Embryonic facial prominence (tissue), 1 donor: ENCODE measurements at regions not wholly inside any gene's neighbourhood (a gene's known extent, or its start where the extent isn't known, plus 50 kb on each side); places are given as distances from the start of the nearest gene placed in this dataset.
"Not testable (repeated sequence)": the region's sequence is repeated elsewhere in the genome, so short reads cannot be mapped to it uniquely, and the experiment has no call there.

ENCODE experiments used
- DNase-seq: peaks from one replicate; pipeline ENCODE4 v3.0.0-alpha.2; 2016; ENCODE audit errors: extremely low spot score

DNA sequence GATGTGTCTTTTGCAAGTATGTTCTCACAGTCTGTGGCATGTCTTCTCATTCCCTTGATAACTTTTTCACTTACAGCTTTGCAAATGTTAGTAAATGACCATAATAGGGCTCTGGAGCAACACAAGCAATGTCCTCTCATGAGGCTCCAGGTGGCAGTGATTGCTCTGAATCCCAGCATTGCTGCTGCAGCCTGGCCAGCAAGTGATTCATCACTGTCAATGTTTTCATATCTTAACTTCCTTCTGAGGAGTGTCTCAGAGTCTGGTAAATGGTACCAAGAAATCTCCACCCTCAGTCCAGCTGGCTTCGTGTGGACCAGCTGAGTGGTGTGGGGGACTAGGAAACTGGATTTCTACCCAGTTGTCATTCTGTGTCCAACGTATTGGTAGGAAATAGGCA lies 139.6 kb downstream of the MYLK4 start:
- DNase-seq: no peak

DNA sequence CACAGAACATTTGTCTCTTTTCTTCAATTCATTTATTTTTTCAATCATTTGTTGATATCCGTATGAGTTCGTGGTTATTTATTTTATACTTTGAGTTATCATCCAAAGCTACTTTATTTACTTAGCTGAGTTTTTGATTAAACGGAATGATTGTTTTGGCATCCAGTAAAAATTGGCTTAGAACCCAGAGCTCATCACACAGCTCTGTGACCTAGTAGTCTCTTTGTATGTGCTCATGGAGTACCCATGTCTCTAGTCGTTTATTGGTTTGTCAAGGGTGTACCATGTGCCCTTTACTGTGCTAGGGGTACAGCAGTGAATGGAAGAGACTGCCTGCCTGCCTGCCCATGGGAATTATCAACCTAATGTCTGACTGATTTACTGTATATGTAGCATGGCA lies 142.2 kb downstream of the MYLK4 start:
- no peak for DNase-seq

DNA sequence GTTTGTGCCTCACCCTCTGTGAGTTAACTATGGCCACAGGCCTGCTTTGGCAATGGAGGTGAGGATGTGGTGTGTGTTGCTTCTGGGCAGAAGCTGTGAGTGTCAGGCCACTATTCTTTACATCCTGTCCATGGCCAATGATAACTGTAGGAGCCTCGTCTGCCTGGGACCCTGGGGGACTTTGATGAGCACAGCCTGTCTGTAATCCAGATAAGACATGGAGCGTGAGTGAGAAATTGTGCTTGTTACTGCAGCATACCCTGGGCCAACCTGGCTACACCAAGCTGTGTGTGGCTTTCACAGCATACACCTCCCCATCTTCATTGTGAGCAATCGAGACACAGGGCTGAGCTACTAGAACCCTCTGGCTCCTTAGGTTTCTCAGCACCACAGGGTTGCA lies 150.4 kb downstream of the MYLK4 start:
- DNase-seq: no peak

DNA sequence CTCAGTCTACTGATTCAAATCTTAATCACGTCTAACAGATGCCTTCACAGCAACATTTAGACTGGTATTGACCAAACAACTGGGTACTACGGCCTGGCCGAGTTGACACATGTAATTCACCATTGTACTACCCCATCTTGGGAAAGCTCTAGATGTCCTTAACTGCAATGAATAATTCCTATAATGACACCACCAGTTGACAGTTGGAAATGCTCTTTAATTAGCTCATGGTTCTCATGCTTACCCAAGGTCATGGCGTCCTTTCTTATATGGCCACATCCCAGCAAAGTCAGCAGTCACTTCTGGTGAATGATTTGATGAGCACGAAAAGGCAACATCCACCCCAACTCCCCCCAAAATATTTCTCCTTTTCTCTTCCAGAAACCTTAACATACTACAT lies 150.9 kb downstream of the MYLK4 start:
- DNase-seq: no peak

DNA sequence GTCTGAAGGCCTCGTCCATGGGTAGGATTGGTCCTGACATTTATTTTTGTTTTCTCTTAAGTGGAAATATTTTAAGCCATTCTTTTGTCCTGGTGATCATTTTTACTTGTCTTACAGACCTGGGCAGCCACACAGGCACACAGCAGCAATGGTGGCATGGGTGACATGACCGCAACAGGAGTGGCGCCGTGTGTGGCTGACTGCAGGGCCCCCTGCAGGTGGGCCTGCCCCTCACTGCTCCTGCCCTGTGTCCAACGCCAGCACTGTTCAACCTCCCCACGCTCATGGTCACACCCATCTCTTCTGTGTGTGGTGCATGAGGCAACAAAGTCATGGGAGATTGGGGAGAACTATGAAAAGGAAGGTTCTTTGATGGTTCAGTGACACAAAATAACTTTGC lies 151.9 kb downstream of the MYLK4 start:
- no peak for DNase-seq

DNA sequence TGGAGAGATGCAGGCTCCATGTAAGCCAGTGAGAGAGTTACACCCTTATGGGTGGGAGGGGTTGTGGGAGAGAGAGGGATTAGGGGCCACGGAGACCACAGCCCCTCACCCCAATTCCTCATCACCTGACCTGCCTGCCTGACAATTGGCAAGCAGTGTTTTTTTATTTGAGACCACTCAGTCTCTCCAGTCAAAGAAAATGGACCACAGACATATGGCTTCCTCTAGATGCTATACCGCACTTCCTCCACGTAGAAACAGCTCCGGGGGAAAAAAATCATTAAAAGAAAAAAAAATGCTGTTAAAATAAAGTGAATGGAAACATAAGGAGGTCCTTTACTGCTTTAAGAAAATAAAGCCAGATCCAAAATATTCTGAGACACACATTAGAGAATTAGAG lies 152.7 kb downstream of the MYLK4 start:
- no peak for DNase-seq

DNA sequence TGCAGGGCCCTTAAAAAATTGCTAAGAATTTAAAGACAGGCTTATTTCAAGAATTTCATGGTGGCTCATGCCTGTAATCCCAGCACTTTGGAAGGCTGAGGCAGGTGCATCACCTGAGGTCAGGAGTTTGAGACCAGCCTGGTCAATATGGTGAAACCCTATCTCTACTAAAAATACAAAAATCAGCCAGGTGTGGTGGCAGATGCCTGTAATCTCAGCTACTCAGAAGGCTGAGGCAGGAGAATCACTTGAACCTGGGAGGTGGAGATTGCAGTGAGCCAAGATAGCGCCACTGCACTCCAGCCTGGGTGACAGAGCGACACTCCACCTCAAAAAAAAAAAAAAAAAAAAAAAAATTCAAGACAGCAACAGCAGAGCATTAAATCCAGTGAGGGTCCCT lies 153.3 kb downstream of the MYLK4 start:
- not testable (repeated sequence) for DNase-seq

DNA sequence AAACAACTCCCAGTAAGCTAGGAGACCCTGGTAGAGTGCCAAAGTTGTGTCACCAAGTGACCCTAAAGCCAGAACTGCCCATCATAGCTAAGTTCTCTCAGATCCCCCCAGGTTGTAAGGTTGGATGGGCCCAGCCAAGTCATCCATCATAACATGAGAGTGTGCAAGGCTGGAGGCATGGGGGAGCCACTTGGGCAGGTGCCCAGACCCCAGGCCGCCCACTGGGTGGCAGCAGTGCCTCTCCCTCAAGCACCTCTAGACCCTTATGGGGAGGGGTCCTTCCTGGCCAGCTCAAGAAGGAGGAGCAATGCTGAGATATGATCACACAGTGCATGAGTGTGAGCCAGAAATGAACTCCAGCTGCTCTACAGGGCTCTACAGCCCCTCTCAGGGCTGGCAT lies 154.5 kb downstream of the MYLK4 start:
- no peak for DNase-seq

DNA sequence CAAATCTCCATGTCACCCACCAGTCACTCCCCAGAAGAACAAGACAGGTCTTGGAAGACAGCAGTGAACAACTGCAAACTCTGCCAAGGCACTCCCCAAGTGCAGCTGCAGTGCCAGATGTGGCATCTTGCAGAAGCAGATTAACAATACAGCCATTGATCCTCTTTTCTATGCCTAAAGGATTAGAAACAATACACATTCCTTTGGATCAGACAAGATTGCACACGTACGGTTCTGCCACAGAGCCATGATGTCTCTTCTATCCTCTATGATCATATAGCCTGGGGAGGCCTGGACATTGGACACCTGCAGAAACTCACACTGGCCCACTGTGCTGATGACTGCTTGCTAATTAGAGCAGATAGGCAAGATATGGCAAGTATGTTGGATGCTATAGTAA lies 155.9 kb downstream of the MYLK4 start:
- no peak for DNase-seq

DNA sequence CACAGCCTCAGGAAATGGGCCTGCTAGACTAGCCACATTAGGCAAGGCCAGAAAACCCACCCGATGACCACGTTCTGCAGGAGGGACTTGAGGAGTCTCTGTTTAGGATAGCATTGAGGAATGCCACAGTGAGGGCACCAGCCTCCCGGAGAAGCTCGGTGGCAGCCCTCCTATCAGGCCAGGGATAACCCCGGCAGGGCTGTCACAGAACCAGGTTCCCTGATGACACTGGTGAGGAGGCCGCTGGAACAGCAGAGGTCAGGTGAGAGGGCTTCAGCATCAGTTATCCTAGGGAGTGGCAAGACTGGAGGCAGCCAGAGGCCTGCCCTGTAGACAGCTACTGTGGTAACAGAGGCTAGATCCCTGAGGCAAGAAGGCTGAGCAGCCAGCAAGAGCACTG lies 157.6 kb downstream of the MYLK4 start:
- no peak for DNase-seq

DNA sequence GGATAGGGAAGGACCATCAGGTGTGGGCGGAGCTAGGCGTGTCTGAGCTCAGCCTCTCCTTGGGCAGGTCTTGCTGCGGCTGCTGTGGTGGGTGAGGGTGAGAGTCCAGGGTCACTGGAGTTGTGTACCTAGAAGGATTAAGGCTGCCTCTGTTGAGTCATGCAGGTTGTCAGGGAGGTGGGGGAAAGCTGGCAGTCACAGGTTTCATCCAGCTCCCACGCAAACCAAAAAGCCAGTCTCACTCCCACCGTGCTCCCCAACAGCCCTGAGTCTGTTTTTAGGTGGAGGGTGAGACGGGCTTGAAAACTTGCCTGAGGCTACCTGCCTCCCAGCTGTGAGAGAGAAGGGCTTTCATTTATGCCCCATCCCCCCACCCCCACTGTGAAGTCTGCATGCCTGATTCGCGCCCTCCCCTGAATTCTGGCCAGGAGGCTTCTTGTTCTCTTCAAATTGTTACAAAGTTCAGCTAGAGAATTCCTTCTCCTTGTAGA lies 161.5 kb downstream of the MYLK4 start:
- DNase-seq: no peak

DNA sequence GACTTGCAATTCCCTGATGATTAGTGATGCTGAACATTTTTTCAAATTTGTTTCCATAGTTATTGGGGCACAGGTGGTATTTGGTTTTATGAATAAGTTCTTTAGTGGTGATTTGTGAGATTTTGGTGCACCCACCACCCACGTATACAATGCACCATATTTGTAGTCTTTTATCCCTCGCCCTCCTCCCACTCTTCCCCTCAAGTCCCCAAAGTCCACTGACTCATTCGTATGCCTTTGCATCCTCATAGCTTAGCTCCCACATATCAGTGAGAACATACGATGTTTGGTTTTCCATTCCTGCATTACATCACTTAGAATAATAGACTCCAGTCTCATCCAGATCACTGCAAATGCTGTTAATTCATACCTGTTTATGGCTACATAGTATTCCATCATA lies 167.3 kb downstream of the MYLK4 start:
- no peak for DNase-seq

DNA sequence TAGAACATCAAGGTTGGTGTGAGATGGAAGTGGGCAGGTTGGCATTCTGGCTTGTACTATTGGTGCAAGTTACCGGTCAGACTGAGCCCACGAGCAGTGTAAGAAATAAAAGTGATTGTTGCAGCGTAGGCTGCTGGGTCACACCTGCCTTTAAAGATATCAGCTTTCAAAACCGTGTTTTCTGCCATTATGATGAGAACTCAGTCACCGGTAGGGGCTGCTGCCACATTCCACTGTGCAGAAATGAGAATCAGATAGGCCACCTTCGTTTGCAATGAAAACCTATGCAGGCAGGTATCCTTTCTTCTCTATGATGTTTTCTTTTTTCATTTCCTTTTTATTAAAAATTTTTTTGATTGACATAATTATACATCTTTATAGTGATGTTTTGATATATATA lies 168.5 kb downstream of the MYLK4 start:
- DNase-seq: no peak

DNA sequence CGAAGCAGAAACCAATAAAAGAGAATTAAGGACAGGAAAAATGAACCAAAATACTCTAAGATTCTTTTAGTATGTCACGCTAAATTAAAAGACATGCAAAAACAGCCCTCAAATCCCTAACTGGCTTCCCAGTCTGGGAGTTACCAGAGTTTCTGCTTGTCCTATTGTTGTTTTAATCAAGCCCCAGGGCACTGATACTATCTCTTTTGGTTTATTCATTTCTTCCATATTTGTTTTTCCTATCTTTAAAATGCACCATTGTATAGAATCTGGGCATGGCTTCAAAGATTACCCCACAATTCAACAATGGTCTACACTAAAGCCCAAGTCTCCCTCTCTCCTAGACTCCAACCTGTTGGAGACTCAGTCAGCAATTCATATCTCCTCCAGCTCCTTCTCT lies 169.1 kb downstream of the MYLK4 start:
- no peak for DNase-seq

DNA sequence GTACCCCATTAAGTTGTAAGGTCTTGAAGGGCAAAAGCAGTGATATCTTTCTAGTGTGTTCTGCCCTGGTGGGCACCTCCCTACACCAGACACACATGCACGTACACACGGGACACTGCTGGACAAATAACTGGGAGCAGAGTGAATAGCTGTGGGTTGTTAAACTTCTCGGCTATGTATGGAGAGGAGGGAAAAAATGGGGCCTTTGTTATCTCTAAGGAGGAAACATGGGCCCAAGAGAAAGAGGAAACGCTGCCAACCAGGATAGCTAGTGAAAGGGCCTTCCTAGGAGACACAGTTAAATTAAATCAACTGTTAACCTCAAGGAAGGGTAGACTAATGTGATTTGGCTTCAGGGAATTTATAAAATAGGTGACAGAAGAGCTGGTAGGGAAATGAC lies 169.7 kb downstream of the MYLK4 start:
- DNase-seq: no peak

DNA sequence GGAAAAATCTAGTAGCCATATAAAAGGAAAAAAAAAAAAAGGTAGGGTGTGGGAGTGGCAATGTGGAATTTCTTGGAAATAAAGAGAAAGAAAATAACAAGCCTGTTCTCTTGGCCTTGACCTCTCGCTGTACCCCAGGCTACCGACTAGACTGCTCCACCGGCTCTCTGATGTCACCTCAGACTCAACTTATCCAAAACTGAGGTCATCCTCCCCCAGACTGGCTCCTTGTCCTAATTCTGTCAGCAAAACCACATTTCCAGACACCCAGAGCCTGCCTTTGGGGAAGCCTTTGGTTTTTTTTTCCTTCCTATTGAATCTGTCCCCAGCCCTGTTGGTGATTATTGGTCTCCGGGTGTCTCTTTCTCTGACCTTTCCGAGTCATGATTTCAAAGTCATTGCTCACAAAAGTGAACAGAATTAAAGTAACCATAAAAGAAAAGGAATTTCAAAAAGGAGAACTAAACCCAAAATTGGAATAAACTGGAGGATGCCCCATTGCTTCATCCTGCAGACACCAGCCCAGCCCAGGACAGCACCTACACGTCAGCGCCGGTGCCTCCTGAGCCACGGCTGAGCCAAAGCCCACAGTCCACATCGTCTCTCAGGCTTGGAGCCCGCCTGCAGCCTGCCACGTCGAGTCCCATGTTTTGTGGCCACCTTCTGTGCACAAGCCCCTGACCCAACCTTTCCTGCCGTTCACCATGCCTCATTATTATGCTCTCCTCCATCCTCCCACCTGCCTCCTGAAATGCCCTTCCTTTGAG lies 170.7 kb downstream of the MYLK4 start:
- DNase-seq: no peak

DNA sequence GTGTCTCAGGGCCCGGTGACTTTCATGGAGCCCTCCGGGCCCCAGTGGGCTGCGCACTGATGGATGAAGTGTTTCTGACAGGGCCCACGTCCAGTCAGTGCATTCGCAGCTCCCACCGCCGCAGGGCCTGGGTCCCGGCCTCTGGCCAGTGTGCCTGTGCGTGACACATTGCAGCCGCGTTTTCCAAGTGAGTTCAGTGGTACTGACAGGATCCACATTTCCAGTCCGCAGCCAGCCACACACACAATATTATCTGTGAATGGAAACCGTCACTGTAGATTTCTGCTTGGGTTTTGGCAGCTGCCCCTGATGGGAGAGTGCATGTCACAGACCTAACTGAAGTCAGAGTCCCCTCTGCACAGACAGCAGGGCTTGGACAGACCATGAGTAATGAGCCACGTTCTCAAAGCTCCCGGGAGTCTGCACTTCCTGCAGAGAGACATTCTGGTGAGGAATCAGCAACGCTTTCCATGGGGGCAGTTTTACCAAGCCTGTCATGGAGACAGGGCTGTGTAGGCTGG lies 171.4 kb downstream of the MYLK4 start:
- DNase-seq: no peak

DNA sequence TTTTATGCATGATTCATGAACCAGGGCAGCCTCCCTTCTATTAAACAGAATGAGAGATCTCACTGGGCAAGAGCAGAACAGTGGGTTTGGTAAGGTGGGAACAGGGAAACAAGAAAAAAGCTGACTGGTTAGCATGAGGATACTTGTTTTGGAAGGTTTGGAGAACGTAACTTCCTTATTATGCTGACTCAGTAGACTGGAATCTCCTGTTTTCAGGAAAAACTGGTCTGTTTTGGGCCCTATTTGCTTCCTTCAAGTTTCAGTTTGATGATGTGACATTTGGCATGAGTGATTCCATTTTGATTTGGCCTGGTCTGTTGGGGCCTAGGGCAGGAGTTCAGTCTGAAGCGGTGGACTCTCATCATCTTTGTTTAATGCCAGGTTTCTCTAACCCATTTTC lies 172.0 kb downstream of the MYLK4 start:
- no peak for DNase-seq

DNA sequence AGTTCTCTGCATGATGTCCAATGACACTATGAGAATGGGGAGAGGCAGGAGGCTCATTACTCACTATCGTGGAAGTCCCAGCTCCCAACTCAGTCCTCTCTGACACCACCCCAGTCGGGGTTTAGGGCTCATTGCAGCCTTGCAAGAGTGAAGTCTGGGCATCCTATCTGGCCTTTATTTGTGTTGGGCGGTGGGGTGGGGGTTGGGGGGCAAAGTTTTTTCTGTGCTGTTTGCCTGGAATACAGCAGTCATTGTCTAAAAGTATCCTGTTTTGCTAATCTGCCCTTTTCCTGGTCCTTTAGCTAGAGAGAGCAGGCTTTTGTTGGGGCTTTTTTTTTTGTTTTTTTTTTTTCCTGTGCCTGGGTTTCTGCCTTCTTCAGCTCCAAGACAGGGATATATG lies 174.2 kb downstream of the MYLK4 start:
- no peak for DNase-seq

DNA sequence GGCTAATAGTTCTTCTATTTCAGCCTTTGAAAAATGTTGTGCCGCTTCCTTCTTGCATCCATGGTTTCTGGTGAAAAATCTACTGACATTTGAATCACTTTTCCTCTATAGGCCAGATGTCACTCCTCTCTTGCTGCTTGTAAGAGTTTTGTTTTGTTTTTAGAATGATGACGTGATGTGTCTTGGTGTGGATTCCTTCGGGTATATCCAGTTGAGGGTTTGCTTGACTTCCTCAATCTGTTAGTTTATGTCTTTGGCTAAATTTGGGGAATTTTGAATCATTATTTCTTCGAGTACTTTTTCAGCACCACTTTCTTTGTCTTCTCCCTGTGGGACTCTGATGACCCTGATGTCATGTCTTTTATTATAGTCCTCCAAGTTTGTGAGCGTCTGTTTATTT lies 175.5 kb downstream of the MYLK4 start:
- DNase-seq: no peak

DNA sequence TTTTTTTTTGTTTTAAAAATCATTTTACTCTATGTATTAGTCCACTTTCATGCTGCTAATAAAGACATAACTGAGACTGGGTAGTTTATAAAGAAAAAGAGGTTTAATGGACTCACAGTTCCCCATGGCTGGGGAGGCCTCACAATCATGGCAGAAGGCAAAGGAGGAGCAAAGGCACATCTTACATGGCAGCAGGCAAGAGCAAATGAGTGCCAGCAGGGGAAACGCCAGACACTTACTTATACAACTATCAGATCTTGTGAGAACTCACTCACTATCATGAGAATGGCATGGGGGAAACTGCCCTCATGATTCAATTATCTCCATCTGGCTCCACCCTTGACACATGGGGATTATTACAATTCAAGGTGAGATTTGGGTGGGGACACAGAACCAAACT lies 181.3 kb downstream of the MYLK4 start:
- not testable (repeated sequence) for DNase-seq

DNA sequence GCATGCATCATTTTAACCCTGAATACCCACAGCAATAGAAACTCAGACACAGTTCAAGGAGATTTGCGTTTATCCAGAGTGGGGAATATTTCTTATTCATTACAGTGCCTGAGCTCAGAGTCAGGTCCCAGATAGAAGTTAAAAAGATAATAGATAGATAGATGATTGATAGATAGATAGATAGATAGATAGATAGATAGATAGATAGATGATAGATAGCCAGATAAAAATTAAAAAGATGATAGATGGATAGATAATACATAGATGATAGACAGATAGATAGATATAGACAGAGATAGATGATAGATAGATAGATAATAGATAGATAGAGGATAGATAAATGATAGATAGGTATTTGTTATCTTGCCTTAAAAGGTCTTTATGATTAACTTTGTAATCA lies 184.7 kb downstream of the MYLK4 start:
- DNase-seq: no peak

DNA sequence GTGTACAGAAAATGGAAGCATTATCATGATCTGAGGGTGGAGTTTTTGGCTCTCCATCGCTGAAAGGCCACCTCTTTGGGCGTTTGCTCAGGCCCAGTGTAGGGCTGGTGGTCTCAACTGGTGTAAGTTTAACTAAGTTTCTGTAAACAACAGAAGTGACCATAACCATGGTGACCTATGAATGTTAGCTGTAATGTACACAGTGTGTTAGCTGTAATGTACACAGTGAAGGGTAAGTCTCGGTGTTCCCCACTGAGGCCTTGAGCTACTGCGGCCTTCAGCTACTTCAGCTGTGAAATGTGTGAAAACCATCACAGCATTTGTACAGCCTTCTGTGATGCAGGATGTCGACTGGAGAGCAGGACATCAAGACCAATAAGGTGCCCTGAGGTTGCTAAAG lies 185.2 kb downstream of the MYLK4 start:
- no peak for DNase-seq

DNA sequence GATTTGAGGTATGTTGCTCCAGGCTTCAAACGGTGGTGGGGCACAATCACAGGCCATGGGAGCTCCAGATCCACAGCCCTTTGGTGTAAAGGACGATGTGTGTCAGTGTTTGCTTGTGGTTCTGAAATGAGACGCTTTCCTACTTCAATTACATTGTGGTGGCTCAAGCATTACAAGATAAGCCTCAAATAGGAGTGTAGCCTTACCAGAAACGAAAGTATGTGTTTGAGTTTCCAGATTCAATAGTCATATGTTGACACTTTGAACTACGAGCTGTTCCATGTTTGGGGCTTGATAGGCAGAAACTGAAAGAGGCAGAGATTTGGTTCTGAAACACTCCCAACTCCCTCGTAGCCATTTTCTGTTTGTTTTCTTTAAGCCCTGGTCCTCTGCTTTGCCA lies 187.1 kb downstream of the MYLK4 start:
- DNase-seq: no peak
